HCT116 (cell line): ENCODE measurements at regions not wholly inside any gene's neighbourhood (a gene's known extent, or its start where the extent isn't known, plus 50 kb on each side); places are given as distances from the start of the nearest gene placed in this dataset.

Source experiments
- ATAC-seq: fragments of 200-7000 bp; cut with Tn5 transposase; 2 replicates; pipeline ENCODE4 v1.9.1; 2020; ENCODE audit warnings: mild to moderate bottlenecking, moderate library complexity
- BruUV-seq: library from RNA; stranded (reverse); fragments of 400-500 nt; replicated peaks from 2 replicates; lab custom pipeline; 2021; lab: Mats Ljungman, UMichigan
- CTCF ChIA-PET: fragments of 300-600 bp; sonication (Branson Sonifier 250); formaldehyde crosslinking; loops from one replicate; lab custom pipeline; 2021; ENCODE audit warnings: antibody characterized with exemption; lab: Charles Lee
- POLR2A ChIA-PET: fragments of 300-600, 350-600 bp; sonication (Branson Sonifier 250); formaldehyde crosslinking; loops from one replicate; lab custom pipeline; 2021; ENCODE audit warnings: antibody characterized with exemption; lab: Charles Lee
- RAD21 ChIA-PET, 2 experiments: fragments of 300-600 bp; sonication (Branson Sonifier 250); formaldehyde crosslinking; loops; one replicate each; lab custom pipeline; 2023; ENCODE audit warnings: low total read pairs in 2 of 2; ENCODE audit not compliant: uncharacterized antibody in 2 of 2, unreplicated experiment in 2 of 2, low non-redundant PET in 1 of 2; lab: Charles Lee
- DNase-seq: peaks from one replicate; pipeline ENCODE4 v3.0.0-alpha.2; 2010; ENCODE audit warnings: low read depth, low spot score
- H2AFZ ChIP-seq: fragments of 200-600 bp; shearing (Covaris generic), sonication (generic); 2 replicates; pipeline ENCODE4 v1.6.1; 2017; ENCODE audit warnings: low read depth, mixed run types, mixed read lengths, antibody characterized with exemption, low read length; ENCODE audit not compliant: poor library complexity, severe bottlenecking
- H3K27ac ChIP-seq: 2 replicates; pipeline ENCODE4 v1.5.1; 2012; ENCODE audit warnings: low read depth, low read length
- H3K27me3 ChIP-seq: fragments of 200-600 bp; sonication (generic); 2 replicates; pipeline ENCODE4 v1.6.1; 2016; ENCODE audit warnings: mixed run types, low read length, mixed read lengths; ENCODE audit not compliant: insufficient read depth
- H3K36me3 ChIP-seq, 2 experiments: fragments of 200-500 bp in 1 of 2; fragments of 200-600 bp in 1 of 2; sonication (Bioruptor generic) in 1 of 2; sonication (generic) in 1 of 2; 2 replicates each; pipeline versions ENCODE4 v1.5.1 to v1.6.1; 2014 to 2016; ENCODE audit warnings: low read length in 2 of 2, inconsistent platforms in 1 of 2, mixed read lengths in 1 of 2, mixed run types in 1 of 2; ENCODE audit not compliant: insufficient read depth in 2 of 2, control insufficient read depth in 1 of 2
- H3K4me1 ChIP-seq, 2 experiments: fragments of 200-600 bp in 1 of 2; sonication (generic) in 1 of 2; 2 replicates each; pipeline versions ENCODE4 v1.5.1 to v1.6.1; 2012 to 2017; ENCODE audit warnings: low read length in 2 of 2, inconsistent platforms in 1 of 2, mild to moderate bottlenecking in 1 of 2, mixed read lengths in 1 of 2, mixed run types in 1 of 2, moderate library complexity in 1 of 2; ENCODE audit not compliant: insufficient read depth in 2 of 2, control insufficient read depth in 1 of 2
- H3K4me2 ChIP-seq: fragments of 200-600 bp; sonication (generic); 2 replicates; pipeline ENCODE4 v1.6.1; 2017; ENCODE audit warnings: mixed run types, low read length, mixed read lengths
- H3K4me3 ChIP-seq, 2 experiments: fragments of 200-600 bp in 1 of 2; sonication (generic) in 1 of 2; replicated peaks in 1 of 2; 2 replicates each; pipeline ENCODE4 v1.5.1; 2011 to 2016; ENCODE audit warnings: low read length in 2 of 2, control low read depth in 1 of 2, low read depth in 1 of 2, mild to moderate bottlenecking in 1 of 2, mixed read lengths in 1 of 2, mixed run types in 1 of 2
- H3K79me2 ChIP-seq: fragments of 200-600 bp; sonication (generic); 2 replicates; pipeline ENCODE4 v1.6.1; 2017; ENCODE audit warnings: mild to moderate bottlenecking, mixed run types, low read length, moderate library complexity, mixed read lengths; ENCODE audit not compliant: insufficient read depth
- H3K9ac ChIP-seq: fragments of 200-600 bp; sonication (generic); 2 replicates; pipeline ENCODE4 v1.6.1; 2016; ENCODE audit warnings: low read length, mixed read lengths
- H3K9me2 ChIP-seq: fragments of 200-600 bp; sonication (generic), shearing (Covaris generic); 2 replicates; pipeline ENCODE4 v1.6.1; 2017; ENCODE audit warnings: mixed run types, mild to moderate bottlenecking, moderate library complexity; ENCODE audit not compliant: insufficient read depth
- H3K9me3 ChIP-seq, 2 experiments: fragments of 200-500 bp in 1 of 2; fragments of 200-600 bp in 1 of 2; sonication (Bioruptor generic) in 1 of 2; sonication (generic) in 1 of 2; 2 replicates each; pipeline ENCODE4 v1.6.1; 2014 to 2017; ENCODE audit warnings: low read length in 2 of 2, mixed read lengths in 2 of 2, inconsistent platforms in 1 of 2, low read depth in 1 of 2, mild to moderate bottlenecking in 1 of 2, mixed run types in 1 of 2, moderate library complexity in 1 of 2; ENCODE audit not compliant: control insufficient read depth in 1 of 2, insufficient read depth in 1 of 2
- H4K20me1 ChIP-seq: fragments of 200-600 bp; sonication (generic), shearing (Covaris generic); 2 replicates; pipeline ENCODE4 v1.6.1; 2017; ENCODE audit warnings: mixed run types, mild to moderate bottlenecking, moderate library complexity; ENCODE audit not compliant: insufficient read depth
- CBX3 ChIP-seq: IDR thresholded peaks from 2 replicates; pipeline ENCODE4 v1.6.1; 2012; ENCODE audit warnings: low read depth
- CEBPB ChIP-seq: IDR thresholded peaks from 2 replicates; pipeline ENCODE4 v1.6.1; 2012; ENCODE audit warnings: low read depth
- EGR1 ChIP-seq: IDR thresholded peaks from 2 replicates; pipeline ENCODE4 v1.6.1; 2012; ENCODE audit warnings: low read depth
- ELF1 ChIP-seq: IDR thresholded peaks from 2 replicates; pipeline ENCODE4 v1.6.1; 2012; ENCODE audit warnings: low read depth, borderline replicate concordance
- EZH2 ChIP-seq: fragments of 200-600 bp; sonication (generic); IDR thresholded peaks from 2 replicates; pipeline ENCODE4 v1.6.1; 2017; ENCODE audit warnings: antibody characterized with exemption, mixed run types
- EZH2phosphoT487 ChIP-seq: fragments of 200-600 bp; IDR thresholded peaks from 2 replicates; pipeline ENCODE4 v1.6.1; 2018; ENCODE audit warnings: antibody characterized with exemption, borderline replicate concordance
- FOSL1 ChIP-seq: IDR thresholded peaks from 2 replicates; pipeline ENCODE4 v1.6.1; 2012; ENCODE audit warnings: low read depth
- JUND ChIP-seq: IDR thresholded peaks from 2 replicates; pipeline ENCODE4 v1.6.1; 2012
- POLR2A ChIP-seq: IDR thresholded peaks from 2 replicates; pipeline ENCODE4 v1.7.0; 2011; ENCODE audit warnings: borderline replicate concordance; ENCODE audit not compliant: insufficient read depth, insufficient read length; ENCODE audit errors: extremely low read depth
- POLR2AphosphoS5 ChIP-seq: IDR thresholded peaks from 2 replicates; pipeline ENCODE4 v1.6.1; 2011; ENCODE audit warnings: mild to moderate bottlenecking, low read depth, low read length, moderate library complexity
- RAD21 ChIP-seq: IDR thresholded peaks from 2 replicates; pipeline ENCODE4 v1.6.1; 2012; ENCODE audit warnings: low read depth, mild to moderate bottlenecking
- SP1 ChIP-seq: IDR thresholded peaks from 2 replicates; pipeline ENCODE4 v1.6.1; 2012; ENCODE audit warnings: low read depth
- TCF7L2 ChIP-seq: IDR thresholded peaks from 2 replicates; pipeline ENCODE4 v1.7.0; 2011; ENCODE audit warnings: borderline replicate concordance, inconsistent platforms; ENCODE audit not compliant: insufficient read depth, insufficient read length; ENCODE audit errors: extremely low read depth
- YY1 ChIP-seq: IDR thresholded peaks from 2 replicates; pipeline ENCODE4 v1.6.1; 2011; ENCODE audit warnings: low read length, low read depth, moderate library complexity, mild to moderate bottlenecking; ENCODE audit not compliant: insufficient replicate concordance; ENCODE audit errors: extremely low read depth
- ZNF274 ChIP-seq: fragments of 200-500 bp; sonication (Bioruptor generic); IDR thresholded peaks from 2 replicates; pipeline ENCODE4 v1.6.1; 2014; ENCODE audit warnings: mild to moderate bottlenecking, low read depth, low read length, inconsistent platforms
- intact Hi-C: fragments of 100-400 bp; cut with micrococcal nuclease; formaldehyde crosslinking; loops from 2 replicates; pipeline ENCODE4 v1.10.0; 2022
- TF ChIP-seq, protein P1 (sequence below): IDR thresholded peaks from 2 replicates; pipeline ENCODE4 v1.6.1; 2012
- TF ChIP-seq, protein P2 (sequence below): IDR thresholded peaks from 2 replicates; pipeline ENCODE4 v1.6.1; 2012
- TF ChIP-seq, protein P3 (sequence below), 3 experiments: fragments of 200-600 bp in 1 of 3; sonication (generic) in 1 of 3; IDR thresholded peaks in 2 of 3; conservative IDR thresholded peaks in 1 of 3; 2 replicates each; pipeline ENCODE4 v1.5.1; 2012 to 2017; ENCODE audit warnings: low read depth in 2 of 3, low read length in 2 of 3, antibody characterized with exemption in 1 of 3, borderline replicate concordance in 1 of 3, control low read depth in 1 of 3, mild to moderate bottlenecking in 1 of 3, mixed read lengths in 1 of 3, mixed run types in 1 of 3, moderate library complexity in 1 of 3; ENCODE audit not compliant: insufficient read depth in 1 of 3
- TF ChIP-seq, protein P4 (sequence below): IDR thresholded peaks from 2 replicates; pipeline ENCODE4 v1.6.1; 2012; ENCODE audit warnings: low read depth

DNA sequence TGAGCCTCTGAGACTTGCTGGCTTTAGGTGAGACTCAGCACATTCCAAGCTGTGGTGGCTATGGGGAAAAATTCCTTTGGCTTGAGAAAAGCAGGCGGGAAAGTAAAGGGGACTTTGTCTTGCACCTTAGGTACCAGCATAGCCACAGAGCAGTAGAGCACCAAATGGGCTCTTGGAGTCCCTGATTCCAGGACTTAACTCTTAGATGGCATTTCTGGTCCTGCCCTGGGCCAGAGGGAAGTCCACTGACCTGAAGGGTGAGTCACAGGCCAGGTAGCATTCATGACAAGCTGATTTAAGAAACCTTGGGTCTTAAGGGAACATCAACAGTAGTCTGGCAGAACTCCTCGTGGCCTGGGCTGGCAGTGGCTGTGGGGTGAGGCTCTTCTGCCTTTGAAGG lies 344.7 kb downstream of the DUSP10 start (continued):
- TF ChIP-seq CBX3 (no peak), CEBPB (no peak), POLR2AphosphoS5 (no peak), SP1 (no peak), ELF1 (no peak), EGR1 (no peak), RAD21 (no peak)
- TF ChIP-seq, protein P1, sequence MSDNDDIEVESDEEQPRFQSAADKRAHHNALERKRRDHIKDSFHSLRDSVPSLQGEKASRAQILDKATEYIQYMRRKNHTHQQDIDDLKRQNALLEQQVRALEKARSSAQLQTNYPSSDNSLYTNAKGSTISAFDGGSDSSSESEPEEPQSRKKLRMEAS, result no peak
- TF ChIP-seq, protein P2, sequence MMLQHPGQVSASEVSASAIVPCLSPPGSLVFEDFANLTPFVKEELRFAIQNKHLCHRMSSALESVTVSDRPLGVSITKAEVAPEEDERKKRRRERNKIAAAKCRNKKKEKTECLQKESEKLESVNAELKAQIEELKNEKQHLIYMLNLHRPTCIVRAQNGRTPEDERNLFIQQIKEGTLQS, result no peak

DNA sequence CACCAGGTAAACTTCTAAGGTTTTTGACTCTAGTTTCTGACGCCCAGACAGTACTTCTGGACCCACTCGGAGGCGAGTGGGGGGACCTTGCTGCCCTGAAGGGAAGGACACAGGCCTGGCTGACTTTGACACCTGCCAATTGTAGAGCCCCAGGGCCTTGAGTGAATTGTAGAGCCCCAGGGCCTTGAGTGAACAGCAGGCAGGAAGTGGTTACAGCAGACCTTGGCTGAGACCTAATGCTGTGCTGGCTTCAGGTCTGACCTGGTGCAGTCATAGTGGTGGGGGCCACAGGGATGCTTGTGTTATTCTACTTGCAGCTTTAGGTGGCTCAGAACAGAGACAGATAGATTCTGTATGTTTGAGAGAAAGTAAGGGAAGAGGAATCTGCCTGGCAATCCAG lies 344.3 kb downstream of the DUSP10 start:
- Histone ChIP-seq H3K36me3 (no peaks in the 10 kb centered on the region), H3K4me1 (peaks cover 0 to 8% of the 10 kb centered on the region in 2 experiments; a peak in 1 of 4 replicates), H3K9me2 (no peaks in the 10 kb centered on the region; the same call in 1 of the 2 replicates), H4K20me1 (no peaks in the 10 kb centered on the region), H3K4me3 (no peak overlapping the region), H3K79me2 (no peaks in the 10 kb centered on the region), H3K9ac (no peak overlapping the region), H3K27me3 (no peaks in the 10 kb centered on the region), H3K4me2 (no peak overlapping the region), H2AFZ (no peak overlapping the region), H3K9me3 (no peaks in the 10 kb centered on the region), H3K27ac (no peak overlapping the region)
- DNase-seq (no peak), ATAC-seq (no peak)
- TF ChIP-seq POLR2AphosphoS5 (no peak), YY1 (no peak), POLR2A (no peak), JUND (no peak), EGR1 (no peak), TCF7L2 (no peak), EZH2phosphoT487 (no peak), CBX3 (no peak), ZNF274 (no peak), EZH2 (no peak), FOSL1 (no peak)
- TF ChIP-seq, protein P1, result no peak
- TF ChIP-seq, protein P2, result no peak
- TF ChIP-seq, protein P3, sequence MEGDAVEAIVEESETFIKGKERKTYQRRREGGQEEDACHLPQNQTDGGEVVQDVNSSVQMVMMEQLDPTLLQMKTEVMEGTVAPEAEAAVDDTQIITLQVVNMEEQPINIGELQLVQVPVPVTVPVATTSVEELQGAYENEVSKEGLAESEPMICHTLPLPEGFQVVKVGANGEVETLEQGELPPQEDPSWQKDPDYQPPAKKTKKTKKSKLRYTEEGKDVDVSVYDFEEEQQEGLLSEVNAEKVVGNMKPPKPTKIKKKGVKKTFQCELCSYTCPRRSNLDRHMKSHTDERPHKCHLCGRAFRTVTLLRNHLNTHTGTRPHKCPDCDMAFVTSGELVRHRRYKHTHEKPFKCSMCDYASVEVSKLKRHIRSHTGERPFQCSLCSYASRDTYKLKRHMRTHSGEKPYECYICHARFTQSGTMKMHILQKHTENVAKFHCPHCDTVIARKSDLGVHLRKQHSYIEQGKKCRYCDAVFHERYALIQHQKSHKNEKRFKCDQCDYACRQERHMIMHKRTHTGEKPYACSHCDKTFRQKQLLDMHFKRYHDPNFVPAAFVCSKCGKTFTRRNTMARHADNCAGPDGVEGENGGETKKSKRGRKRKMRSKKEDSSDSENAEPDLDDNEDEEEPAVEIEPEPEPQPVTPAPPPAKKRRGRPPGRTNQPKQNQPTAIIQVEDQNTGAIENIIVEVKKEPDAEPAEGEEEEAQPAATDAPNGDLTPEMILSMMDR (IDR thresholded peaks at IDR 0.05 in 2 of 3, conservative IDR thresholded peaks at IDR 0.05 in 1 of 3; ENCODE audit: borderline replicate concordance in 1 of 3, insufficient read depth in 1 of 3, low read depth in 2 of 3, low read length in 2 of 3), result no peak
- TF ChIP-seq, protein P4, sequence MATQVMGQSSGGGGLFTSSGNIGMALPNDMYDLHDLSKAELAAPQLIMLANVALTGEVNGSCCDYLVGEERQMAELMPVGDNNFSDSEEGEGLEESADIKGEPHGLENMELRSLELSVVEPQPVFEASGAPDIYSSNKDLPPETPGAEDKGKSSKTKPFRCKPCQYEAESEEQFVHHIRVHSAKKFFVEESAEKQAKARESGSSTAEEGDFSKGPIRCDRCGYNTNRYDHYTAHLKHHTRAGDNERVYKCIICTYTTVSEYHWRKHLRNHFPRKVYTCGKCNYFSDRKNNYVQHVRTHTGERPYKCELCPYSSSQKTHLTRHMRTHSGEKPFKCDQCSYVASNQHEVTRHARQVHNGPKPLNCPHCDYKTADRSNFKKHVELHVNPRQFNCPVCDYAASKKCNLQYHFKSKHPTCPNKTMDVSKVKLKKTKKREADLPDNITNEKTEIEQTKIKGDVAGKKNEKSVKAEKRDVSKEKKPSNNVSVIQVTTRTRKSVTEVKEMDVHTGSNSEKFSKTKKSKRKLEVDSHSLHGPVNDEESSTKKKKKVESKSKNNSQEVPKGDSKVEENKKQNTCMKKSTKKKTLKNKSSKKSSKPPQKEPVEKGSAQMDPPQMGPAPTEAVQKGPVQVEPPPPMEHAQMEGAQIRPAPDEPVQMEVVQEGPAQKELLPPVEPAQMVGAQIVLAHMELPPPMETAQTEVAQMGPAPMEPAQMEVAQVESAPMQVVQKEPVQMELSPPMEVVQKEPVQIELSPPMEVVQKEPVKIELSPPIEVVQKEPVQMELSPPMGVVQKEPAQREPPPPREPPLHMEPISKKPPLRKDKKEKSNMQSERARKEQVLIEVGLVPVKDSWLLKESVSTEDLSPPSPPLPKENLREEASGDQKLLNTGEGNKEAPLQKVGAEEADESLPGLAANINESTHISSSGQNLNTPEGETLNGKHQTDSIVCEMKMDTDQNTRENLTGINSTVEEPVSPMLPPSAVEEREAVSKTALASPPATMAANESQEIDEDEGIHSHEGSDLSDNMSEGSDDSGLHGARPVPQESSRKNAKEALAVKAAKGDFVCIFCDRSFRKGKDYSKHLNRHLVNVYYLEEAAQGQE, result no peak
- ChIA-PET RAD21 (no interaction called here), POLR2A (no interaction called here), CTCF (no interaction called here)
- BruUV-seq, result no TSS peak
- intact Hi-C loops, result no loop called here
